GM19239 (cell line): ENCODE measurements at regions not wholly inside any gene's neighbourhood (a gene's known extent, or its start where the extent isn't known, plus 50 kb on each side); places are given as distances from the start of the nearest gene placed in this dataset.
A peak's percentile ranks its signal among the peaks of the same experiment; 100 is the strongest.
"Not testable (repeated sequence)": the region's sequence is repeated elsewhere in the genome, so short reads cannot be mapped to it uniquely, and the experiment has no call there.

ENCODE experiments used
- DNase-seq: peaks from one replicate; pipeline ENCODE4 v3.0.0; 2011; ENCODE audit warnings: low spot score; ENCODE audit not compliant: insufficient read length
- FAIRE-seq: peaks from 2 replicates; lab custom pipeline; 2011; peaks lifted over from hg19 to GRCh38; lab: Jason Lieb, UNC

DNA sequence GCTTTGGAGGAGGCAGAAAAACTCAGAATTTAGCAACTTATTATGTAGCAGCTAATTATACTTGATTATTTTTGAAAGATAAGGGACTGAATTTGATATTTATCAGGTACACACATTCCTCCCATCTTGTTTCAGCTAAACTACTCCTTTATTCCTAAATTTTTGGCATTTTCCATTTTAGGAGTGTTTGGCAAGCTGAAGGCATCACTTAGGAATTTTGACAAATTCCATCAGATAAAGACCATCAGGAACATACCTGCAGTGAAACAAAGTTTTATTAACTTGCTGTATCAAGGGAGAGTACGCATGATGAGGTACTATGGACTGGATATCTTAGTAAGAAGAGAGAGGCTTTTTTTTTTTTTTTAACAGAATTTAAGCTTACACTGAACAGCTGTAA, 1092.2 kb downstream of the PLA2G4A start:
- DNase-seq (no peak), FAIRE-seq (no peak)

DNA sequence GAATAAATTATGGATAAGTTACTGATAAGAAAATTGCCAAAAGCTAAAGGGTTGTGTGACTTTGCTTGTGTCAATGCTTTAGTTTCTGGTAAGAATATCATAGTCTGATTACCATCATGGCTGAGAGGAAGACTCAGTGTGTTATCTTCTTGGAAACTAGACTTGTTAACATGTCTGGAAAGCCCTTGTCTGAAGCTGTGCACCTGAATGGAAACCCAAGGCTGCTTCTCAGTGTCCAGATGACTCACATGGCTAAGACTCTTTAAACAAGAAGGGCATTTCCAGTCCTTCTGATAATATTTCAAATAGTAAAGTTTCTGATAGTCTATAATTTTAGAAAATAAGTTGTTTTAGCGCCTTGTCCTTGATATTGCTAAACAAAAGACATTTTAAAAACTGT, 1092.7 kb downstream of the PLA2G4A start:
- DNase-seq (no peak), FAIRE-seq (no peak)

DNA sequence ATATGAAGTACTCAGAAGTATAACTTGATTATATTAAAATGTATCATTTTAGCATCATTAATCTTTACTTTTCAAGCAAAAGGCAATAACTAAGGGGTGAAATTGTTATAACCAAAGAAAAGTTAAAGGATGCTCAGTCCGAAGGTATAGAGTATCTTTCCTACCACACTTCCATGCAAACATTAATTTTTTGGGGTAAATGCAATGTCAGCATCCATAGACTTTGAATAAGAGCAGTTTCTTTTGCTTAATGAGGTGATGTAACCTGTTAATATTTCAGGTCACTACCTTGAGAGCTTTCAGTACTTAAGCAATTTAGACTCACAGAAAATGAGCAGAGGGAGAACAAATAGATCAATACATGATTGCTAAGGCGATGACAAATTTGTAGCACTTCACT, 1093.5 kb downstream of the PLA2G4A start:
- DNase-seq (no peak), FAIRE-seq (no peak)

DNA sequence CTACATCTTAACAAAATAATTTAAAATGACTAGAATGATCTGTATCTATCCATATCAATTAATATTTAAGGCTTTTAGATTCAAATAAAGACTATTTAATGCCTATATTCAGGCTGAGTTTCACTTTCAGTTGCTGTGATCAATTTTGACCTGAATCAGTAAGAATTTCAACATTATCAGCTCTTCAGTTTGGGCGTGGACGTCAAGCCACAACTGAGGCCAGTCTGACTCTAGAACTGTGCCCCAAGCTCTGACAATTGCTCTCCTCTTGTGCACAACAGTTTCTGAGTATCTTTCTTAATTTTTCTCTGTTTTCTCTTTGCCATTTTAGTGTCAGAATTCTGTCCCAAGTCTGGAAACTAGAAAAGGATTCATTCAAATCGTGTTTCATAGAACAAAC, 1095.5 kb downstream of the PLA2G4A start:
- DNase-seq (no peak), FAIRE-seq (no peak)

DNA sequence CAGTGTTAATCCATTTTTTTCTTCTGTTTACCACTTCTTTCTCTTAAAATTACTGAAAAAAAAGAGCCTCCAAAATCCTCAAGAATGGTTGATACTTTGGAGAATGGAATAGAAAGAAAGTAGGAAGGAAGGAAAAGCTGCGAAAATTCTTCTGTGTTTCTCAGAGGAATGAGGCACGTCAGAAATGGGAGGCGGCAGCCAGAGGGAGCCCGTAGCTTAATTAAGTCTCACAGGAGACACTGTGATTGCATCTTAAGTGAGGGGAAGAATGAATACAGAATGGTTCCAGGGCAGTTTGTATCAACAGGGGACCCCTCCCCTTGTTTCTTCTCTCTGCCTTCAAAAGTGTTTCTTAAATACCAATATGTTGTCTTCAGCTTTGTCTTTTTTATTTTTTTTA, 1099.5 kb downstream of the PLA2G4A start:
- DNase-seq: no peak
- no peak for FAIRE-seq

DNA sequence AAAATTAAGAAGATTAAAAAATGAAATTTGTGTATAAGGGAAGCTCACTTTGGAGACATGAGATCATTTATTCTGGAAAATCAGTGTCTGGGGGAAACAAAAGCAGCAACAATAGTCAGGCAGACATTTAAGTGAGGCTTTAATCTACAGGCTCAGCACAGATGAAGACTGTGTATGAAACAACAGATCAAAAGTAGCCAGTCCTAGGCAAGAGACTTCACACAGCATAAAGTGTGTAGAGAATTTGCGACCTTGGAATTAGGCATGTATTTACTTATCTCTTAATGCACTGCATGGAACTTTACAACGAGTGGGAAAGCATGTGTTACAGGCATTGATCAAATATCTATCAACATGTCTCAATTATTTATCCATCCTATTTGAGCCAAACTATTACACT, 1099.9 kb downstream of the PLA2G4A start:
- no peak for DNase-seq
- no peak for FAIRE-seq

DNA sequence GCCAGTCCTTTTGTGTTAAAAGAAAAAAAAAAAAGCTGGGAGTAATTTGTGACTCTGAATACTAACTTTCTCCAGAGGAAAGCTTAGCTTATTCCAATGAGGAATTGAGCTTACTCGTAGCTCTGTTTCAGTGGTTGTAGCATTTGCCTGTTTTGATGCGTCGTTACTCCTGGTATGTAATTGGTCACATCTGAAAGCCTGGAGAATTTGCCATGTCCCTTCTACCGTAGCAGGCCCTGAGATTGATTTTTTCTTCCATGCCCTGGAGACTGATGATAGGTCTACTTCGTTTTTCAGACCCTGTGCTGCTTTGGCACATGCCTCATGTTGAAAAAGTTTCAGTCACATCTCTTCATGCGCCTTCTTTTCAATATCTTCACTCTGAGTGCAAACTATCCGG, 1103.0 kb downstream of the PLA2G4A start:
- no peak for FAIRE-seq
- DNase-seq: no peak

DNA sequence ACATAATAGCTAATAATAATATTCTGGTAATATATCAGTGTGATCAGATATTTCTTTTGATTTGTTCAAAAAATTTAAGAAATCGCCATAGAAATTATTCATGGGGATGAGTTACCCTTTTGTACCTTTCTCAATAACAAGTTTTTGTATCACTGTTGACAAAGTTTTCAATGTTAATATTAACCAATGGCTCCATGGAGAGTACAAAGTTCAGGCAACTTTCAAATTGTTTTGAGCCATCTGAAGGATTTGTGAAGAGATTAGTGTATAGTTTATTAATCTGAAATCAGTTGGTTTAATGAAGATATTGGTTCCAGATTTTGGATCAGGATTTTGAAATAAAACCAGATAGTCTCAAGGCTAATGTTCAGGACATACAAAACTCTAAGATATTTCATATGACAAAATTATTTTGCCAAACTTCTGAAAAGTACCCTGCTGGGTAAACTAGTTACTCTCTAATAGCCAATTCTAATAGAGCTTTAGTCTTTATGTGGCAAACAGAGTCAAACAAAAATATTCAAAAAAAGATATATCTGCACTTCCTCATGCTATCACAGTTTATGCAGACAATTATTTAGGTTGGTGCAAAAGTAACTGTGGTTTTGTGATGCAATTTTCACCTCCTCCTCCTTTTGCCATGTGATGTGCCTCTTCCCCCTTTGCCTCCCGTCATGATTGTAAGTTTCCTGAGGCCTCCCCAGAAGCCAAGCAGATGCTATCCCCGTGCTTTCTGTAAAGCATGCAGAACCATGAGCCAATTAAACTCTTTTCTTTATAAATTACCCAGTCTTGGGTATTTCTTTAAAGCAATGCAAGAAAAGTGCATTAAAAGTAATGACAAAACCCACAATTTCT, 1105.0 kb downstream of the PLA2G4A start:
- FAIRE-seq (no peak), DNase-seq (no peak)

DNA sequence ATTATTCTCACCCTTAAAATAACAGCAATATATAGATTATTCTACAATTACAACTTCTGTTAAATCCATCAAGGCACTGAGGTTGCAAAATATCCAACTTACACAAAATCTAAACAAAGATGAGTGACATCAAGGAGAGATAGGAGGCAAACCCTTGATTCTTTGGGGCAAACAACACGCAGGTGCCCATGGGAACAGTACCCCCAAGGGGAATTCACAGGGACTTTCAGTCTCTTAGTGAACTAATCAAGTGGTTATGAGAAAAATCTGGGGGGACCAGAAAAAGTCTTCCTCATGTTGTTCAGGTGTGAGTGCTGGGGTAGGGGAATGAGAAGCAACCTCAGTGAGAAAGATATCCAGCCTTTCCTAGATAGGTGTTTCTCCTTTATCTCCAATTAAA, 1107.9 kb downstream of the PLA2G4A start:
- no peak for DNase-seq
- FAIRE-seq: no peak

DNA sequence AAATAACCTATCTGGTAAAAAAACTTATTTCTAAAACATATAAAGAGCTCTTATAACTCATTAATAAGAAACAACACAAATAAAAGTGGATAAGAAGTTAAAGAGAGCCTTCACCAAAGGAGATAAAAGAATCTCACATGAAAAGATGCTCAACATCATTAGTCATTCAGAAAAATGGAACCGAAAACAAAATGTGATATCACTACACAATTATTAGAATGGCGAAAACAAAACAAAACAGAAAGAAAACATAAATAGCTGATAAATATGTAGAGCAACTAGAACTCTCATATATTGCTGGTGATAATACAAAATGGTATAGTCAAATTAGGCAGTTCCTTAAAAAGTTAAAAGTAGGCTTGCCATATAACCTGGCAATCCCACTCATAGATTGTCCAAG, 1109.3 kb downstream of the PLA2G4A start:
- DNase-seq: no peak
- FAIRE-seq: no peak

DNA sequence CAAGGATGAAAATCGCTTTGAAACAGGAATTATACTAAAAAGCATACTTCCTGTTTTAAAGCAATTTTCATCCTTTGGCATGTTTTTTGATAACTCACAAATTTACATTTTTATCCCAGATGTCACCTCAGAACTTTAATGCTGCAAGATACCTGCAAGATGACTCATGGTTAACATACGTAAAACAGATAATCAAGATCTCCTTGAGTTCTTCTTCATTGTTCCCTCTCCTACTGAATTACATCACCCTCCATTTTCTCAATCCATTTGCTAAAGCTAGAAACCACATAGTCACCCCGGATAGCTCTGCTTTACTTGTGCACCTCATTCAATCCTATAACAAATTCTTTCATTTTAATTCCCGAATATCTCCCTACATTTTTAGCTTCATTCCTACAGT, 1114.2 kb downstream of the PLA2G4A start:
- DNase-seq: no peak
- no peak for FAIRE-seq

DNA sequence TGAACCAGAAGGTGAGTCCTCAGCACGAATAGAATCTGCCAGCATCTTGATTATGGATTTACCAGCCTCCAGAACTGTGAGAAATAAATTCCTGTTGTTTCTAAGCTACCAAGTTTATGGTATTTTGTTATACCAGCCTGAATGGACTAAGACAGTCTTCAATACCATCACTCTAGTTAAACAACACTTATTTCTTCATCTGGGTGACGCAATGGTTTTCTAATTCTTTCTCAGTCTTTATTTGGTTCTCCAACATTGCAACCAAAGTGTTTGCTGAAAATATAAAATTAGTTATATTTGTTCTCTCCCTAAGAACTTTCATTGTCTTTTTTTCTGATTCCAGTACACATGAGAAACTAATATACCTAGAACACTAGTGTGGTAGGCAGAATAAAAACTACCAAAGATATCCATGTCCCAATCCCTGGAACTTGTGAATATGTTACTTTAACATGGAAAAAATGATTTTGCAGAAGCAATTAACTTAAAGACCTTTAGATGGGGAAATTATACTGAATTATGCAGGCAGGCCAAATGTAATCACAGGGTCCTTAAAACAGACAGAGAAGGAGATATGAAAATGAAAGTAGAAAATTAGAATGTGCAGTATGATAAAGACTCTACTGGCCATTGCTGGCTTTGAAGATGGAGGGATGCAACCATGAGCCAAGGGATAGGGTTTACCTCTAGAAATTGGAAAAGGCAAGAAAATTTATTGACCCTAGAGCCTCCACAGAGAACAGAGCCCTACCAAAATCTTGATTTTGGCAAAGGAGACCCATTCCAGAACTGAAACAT, 1115.1 kb downstream of the PLA2G4A start:
- FAIRE-seq: no peak
- DNase-seq: no peak

DNA sequence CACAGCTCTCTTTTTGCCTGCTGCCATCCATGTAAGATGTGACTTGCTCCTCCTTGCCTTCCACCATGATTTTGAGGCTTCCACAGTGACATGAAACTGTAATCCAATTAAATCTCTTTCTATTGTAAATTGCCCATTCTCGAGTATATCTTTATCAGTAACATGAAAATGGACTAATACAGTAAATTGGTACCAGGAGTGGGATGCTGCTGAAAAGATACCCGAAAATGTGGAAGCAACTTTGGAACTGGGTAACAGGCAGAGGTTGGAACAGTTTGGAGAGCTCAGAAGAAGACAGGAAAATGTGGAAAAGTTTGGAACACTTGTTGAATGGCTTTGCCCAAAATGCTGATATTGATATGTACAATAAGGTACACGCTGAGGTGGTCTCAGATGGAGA, 1117.9 kb downstream of the PLA2G4A start:
- FAIRE-seq, DNase-seq: not testable (repeated sequence)

DNA sequence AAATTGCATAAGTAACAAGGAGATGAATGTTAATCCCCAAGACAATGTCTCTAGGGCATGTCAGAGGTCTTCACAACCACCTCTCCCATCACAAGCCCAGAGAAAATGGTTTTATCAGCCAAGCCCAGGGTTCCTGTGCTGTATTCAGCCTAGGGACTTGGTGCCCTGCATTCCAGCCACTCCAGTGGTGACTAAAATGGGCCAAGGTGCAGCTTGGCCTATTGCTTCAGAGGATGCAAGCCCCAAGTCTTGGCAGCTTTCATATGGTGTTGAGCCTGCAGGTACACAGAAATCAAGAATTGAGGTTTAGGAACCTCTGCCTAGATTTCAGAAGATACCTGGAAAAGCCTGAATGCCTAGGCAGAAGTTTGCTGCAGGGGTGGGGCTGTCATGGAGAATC, 1118.6 kb downstream of the PLA2G4A start:
- FAIRE-seq: no peak
- DNase-seq: no peak

DNA sequence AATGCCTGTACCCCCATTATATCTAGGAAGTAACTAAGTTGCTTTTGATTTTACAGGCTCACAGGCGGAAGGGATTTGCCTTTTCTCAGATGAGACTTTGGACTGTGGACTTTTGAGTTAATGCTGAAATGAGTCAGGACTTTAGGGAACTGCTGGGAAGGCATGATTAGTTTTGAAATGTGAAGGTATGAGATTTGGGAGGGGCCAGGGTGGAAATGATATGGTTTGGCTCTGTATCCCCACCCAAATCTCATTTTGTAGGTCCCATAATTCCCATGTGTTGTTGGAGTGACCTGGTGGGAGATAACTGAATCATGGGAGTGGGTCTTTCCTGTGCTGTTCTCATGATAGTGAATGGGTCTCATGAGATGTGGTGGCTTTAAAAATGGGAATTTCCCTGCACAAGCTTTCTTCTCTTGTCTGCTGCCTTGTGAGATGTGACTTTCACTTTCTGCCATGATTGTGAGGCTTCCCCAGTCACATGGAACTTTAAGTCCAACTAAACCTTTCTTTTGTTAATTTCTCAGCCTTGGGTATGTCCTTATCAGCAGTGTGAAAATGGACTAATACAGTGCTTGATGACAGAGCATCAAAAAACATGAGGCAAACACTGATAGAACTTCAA, 1119.5 kb downstream of the PLA2G4A start:
- no peak for FAIRE-seq

DNA sequence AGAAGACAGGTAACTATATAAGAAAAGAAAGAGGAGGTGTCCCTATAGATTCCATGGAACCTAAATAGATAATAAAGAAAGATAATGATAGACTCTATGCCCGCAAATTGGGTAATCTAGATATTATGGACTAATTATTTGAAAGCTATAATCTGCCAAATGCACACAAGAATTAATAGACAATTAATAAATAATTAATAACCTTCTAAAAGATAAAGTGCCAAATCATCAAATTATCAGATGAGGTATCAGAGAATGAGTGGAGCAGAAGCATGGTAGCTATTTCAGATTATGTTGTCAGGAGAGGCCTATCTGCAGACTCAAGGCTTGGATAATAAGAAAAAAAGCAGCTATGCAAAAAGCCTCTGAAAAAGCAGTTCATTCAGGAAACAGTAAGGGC, 1120.8 kb downstream of the PLA2G4A start:
- DNase-seq: no peak
- FAIRE-seq: no peak

More for the DNA sequence above, 1119.5 kb downstream of the PLA2G4A start:
- no peak for DNase-seq

DNA sequence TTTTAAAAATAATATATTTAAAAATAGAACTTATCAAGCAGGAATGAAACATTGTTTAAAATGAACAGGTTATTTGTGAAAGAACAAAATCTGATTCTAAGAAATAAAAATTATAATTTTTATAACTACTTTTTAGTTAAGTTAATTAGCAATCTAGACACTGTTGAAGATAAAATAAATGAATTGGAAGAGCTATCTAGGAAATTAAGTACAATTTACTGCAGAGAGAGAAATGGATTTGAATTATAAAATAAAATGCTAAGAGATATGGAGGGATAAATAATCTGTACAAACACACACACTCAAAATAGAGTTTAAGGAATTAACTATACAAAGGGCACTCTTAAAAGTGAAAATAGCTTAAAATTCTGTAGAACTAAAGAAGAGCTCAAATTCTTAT, 1123.1 kb downstream of the PLA2G4A start:
- no peak for FAIRE-seq

DNA sequence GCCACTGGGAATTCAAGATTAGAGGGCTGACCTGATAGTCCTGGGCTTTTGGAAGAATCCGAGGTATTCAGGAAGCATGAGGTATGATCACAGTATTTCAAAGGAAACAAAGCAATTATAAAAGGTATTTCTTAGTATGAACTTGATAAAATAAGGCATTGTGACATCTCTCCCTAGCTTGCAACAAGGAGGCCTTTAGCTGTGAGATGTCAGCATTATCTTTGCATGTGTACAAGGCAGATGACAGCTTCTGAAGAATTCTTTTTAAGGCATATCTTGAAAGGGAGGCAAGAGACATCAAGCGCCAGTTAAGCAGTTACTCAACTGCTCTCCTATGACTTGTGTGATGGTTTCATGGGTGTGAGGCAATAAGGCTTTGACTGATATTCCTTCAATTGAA, 1123.7 kb downstream of the PLA2G4A start:
- no peak for FAIRE-seq
- DNase-seq: no peak

More for the DNA sequence above, 1123.1 kb downstream of the PLA2G4A start:
- DNase-seq: no peak

DNA sequence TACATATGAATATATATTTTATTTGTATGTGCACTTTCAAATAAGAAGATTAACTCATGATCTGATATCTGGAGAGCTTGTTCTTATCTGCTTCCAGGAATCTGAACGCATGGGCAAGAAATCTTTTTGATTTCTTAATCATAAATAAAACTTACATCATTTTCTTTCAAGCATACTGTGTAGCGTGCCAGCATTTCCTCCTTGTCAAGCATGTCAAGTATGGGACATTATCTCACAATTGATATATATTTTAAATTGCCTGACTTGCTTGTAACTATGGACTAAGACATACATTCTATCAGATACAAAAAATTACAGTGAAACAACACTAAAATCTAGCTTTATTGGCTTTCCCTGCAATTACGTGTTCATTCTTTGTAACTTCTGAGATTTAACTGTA, 1128.2 kb downstream of the PLA2G4A start:
- no peak for FAIRE-seq
- no peak for DNase-seq

DNA sequence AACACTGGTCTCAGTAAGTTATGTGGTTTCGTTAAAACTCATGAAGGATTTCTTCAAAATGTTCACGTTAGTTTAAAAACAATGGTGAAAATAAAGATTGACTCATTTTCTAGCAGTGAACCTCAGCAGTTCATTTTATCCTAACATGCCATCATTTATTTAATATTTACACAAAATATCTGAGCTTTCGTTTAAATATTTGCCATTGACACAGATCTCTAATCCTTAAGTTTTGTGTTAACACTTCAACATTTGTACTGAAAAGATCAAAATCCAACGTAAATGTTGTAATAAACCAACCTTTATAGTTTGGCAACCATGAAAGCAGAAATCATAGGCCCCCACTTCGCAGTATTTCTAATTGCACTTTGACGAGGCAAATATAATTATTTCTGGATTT, 1129.5 kb downstream of the PLA2G4A start:
- FAIRE-seq (peak; percentile 49), DNase-seq (no peak)

DNA sequence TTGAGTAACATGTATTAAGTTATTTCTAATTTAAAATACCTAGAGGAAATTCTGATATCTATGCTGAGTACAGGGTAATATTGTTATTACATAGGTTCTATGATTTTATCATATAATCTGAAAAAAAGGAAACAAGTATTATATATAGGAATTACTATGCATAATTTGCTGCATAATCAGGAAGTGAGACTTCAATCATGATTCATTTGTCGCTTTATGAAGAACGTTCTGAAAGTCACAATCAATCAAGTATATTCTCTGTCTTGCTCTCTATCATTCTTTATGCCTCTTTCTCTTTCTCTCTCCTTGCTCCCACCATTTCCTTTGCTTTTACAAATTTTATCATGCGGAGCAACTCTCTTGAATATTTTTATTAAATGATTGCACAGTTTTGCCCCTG, 1130.3 kb downstream of the PLA2G4A start:
- FAIRE-seq: no peak
- no peak for DNase-seq
